ENCODE measurements at regions not wholly inside any gene's neighbourhood (a gene's known extent, or its start where the extent isn't known, plus 50 kb on each side); places are given as distances from the start of the nearest gene placed in this dataset.

DNA sequence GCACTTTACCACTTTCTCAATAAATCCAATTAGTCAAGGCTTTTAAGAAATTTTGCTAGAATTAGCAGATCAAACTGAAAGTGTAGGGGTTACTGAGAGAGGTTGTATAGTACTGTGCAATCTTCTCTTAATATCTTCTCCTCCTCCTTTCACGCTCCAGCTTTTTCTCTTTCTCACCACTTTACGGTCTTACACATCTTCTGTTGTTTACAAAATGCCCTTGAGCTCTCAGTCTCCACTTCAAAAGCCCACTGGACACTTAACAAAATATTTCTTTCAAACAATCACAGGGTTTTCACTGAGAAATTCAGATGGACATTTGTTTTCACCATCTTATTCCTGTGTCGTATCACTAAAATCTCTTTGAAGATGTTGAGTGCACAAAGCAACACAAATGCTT lies 678.2 kb downstream of the ADGRL2 start:
- no peak overlapping the region for H3K4me3 ChIP-seq (ENCODE audit: low read depth, low read length)

DNA sequence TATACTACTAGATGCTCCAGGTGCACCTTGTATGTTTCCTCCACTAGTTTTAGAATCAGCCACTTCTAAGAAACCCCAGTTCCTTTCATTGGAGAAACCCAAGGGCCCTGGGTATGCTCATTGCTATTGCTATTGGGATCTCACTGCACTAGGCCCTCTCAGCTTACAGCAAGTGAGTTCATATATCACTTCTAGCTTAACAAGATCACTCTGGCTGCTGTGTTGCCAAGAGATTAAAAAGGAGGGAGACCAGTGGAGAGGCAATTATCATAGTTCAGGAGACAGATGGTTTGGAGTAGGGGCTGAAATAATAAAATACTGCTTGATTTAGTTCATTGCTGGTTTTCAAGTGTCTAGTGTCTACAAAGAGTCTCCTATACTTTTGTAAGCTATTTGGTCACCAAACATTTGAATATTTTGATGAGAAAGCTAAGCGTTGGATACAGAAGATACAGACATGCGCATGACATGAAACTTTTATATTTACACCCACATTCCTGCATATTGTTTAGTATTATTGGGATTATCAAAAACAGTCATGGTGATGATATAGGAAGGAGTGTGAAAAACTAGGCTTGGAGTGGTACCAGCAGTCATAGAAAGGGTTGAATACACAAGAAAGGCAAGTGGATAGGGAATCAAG lies 671.9 kb downstream of the ADGRL2 start:
- no peak overlapping the region for H3K4me3 ChIP-seq (ENCODE audit: low read depth, low read length)

DNA sequence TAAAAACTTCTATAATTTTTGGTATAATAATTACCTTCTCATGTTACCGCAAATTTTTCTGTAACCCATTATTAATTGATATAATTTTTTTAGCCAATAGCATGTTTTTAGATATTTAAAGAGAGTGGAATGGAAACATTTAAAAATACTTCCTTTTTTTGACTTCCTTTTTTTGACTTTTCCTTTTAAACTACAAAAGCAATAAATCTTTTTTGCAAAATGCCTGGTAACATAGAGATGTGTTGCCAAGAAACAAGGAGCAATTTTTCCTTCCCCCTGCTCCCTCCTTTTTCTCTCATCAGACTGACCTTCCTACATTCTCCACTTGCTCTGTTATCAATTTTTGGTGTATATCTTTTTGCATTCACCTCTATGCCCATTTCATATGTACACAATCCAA lies 666.2 kb downstream of the ADGRL2 start:
- H3K4me3 ChIP-seq (ENCODE audit: low read depth, low read length): no peak overlapping the region

GRCh38 chr1:82466416-82466815 lies 665.7 kb downstream of the ADGRL2 start:
- H3K4me3 ChIP-seq (ENCODE audit: low read depth, low read length): no peak overlapping the region

GRCh38 chr1:82465024-82465423 lies 664.3 kb downstream of the ADGRL2 start:
- no peak overlapping the region for H3K4me3 ChIP-seq (ENCODE audit: low read depth, low read length)

DNA sequence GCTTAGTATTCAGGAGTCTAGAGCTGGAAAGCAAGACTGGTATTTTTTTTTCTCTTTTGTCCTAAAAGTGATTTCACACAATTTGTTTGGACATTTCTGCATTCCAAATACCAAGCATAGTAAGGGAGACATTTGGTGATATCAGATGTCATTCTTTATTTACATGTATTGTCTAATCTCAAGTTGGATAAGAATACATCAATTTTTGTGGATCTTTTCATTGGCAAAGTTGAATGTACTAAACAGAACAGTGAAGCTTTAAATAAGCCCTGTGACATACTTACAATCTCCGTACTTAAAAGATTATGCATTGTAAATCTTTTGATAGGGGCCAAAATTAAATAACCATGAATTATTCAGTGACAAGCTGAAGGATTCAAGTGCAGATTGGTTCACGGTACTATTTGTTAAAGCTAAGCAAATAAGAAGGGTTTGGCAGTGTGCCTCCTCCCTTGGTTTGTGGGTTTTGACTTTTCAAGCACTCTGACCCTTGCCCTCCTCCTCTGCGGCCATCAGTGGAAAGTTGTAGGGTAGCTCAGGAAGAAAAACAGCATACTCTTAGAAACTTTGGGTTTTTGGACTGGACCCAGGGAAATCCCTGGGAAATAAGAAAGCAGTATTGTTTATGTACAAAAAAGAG lies 663.7 kb downstream of the ADGRL2 start:
- no peak overlapping the region for H3K4me3 ChIP-seq (ENCODE audit: low read depth, low read length)

DNA sequence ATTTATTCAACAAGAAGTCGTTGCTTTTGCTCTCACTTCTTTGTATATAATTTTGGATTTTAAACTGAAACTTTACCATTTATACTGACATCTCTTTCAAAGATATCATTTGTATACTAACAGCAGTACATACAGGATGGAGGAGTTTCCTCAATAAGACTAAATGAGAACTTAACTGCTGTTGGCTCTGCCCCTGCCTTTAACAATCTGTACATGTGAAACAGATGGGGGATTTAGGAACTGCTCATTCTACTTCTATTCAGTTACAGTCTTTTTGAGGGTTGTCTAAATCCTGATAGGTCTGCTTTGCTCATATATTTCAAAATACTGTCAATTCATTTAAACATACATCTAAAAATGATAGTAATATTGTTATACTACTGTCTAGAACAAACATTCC lies 663.2 kb downstream of the ADGRL2 start:
- H3K4me3 ChIP-seq (ENCODE audit: low read depth, low read length): no peak overlapping the region

DNA sequence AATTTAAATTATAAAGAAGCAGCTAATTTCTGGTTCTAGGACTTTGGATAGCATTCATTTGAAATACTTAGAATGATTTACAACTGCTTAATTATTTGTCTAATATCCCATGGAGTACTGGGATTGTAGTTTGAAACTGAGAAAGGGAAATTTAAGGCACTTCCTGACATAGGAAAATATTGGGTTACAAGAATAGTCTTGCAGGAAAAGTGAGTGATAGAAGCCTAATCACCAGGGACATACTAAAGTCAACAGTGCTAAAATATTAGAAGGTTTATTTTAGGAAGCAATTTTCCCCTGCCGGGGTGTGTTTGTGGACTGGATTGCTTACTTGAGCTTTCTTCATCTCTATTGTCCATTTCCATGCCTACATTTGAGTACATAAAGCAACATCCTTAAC lies 661.6 kb downstream of the ADGRL2 start:
- H3K4me3 ChIP-seq (ENCODE audit: low read depth, low read length): no peak overlapping the region

DNA sequence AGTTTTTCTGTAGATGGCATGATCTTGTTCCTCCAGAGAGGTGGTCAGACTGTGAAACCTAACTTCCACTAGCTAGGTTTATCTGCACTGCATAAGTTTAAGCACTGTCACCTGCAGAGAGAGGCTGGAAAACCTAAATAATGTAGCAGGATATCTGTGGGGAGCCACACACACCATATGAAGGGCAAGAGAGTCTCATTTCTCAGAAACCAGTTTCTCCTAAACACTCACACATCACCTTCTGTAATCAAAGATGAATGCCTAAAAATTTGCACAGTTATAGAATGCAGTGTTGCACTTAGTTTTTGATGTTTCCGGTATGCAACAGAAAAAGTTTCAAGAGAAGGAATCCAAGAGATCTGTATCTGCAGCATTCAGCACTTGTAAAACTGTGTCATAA lies 654.6 kb downstream of the ADGRL2 start:
- no peak overlapping the region for H3K4me3 ChIP-seq (ENCODE audit: low read depth, low read length)

GRCh38 chr1:82454431-82454830 lies 653.7 kb downstream of the ADGRL2 start:
- no peak overlapping the region for H3K4me3 ChIP-seq (ENCODE audit: low read depth, low read length)

GRCh38 chr1:82453511-82454185 lies 652.9 kb downstream of the ADGRL2 start:
- H3K4me3 ChIP-seq (ENCODE audit: low read depth, low read length): no peak overlapping the region

DNA sequence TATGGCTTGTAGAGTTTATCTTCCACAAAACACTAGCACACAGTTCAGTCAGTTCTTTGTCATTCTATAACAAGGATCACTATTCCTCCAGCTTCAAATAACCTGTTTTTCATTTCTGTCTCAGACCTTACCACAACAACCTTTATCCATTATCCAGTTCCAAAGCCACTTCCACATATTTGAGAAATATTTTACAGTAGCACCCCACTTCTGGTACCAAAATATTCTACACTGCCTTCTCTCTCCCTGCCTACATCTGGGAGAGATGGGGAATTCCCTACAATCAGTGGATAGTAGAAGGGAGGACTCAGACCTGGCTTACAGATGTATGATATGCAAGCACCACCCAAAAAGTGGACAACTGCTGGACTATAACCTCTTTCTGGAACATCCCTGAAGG lies 651.4 kb downstream of the ADGRL2 start:
- no peak overlapping the region for H3K4me3 ChIP-seq (ENCODE audit: low read depth, low read length)

GRCh38 chr1:82451191-82451590 lies 650.5 kb downstream of the ADGRL2 start:
- H3K4me3 ChIP-seq (ENCODE audit: low read depth, low read length): no peak overlapping the region

DNA sequence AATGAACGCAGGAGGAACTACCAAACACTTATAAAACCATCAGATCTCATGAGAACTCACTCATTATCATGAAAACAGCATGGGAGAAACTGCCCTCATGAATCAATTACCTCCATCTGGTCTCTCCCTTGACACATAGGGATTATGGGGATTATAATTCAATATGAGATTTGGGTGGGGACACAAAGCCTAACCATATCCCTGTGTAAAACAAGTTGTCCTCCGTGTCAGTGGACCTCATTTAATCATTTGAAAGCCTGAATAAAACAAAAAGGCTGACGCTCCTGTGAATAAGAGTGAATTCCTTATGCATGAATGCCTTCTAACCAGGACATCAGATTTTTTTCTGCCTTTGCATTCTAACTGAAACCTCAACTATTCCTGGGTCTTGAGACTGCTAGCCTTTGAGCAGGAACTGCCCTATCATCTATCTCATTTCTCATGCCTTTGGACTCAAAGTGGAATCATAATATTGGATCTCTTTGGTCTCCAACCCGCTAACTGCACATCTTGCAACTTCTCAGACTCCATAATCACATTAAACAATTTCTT lies 648.8 kb downstream of the ADGRL2 start:
- no peak overlapping the region for H3K4me3 ChIP-seq (ENCODE audit: low read depth, low read length)

- no peak overlapping the region for H3K4me3 ChIP-seq (ENCODE audit: low read depth, low read length)
Measured at GRCh38 chr1:82446955-82447354, 646.2 kb downstream of the ADGRL2 start.

- H3K4me3 ChIP-seq (ENCODE audit: low read depth, low read length): no peak overlapping the region
Measured at GRCh38 chr1:82446236-82446635, 645.5 kb downstream of the ADGRL2 start.

DNA sequence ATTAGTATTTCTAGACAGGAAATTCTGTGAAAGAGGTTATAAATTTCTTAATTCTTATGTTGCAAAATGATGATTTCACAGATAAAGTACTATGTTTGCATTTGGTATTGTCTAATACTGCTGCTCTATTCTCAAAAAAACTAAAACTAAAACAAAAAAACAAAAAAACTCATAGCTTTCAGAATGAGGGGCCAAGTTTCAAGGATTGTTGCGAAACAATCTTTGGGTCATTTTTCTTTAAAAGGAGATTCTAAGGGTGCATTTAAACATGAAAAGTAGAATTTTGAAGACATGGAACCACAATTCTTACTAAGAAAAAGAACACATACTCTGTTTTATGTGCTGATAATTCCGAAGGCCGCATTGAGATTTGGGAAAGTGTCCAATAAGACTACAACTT lies 645.1 kb downstream of the ADGRL2 start:
- no peak overlapping the region for H3K4me3 ChIP-seq (ENCODE audit: low read depth, low read length)

- no peak overlapping the region for H3K4me3 ChIP-seq (ENCODE audit: low read depth, low read length)
Measured at GRCh38 chr1:82445132-82445531, 644.4 kb downstream of the ADGRL2 start.

- no peak overlapping the region for H3K4me3 ChIP-seq (ENCODE audit: low read depth, low read length)
Measured at GRCh38 chr1:82441402-82441801, 640.7 kb downstream of the ADGRL2 start.

DNA sequence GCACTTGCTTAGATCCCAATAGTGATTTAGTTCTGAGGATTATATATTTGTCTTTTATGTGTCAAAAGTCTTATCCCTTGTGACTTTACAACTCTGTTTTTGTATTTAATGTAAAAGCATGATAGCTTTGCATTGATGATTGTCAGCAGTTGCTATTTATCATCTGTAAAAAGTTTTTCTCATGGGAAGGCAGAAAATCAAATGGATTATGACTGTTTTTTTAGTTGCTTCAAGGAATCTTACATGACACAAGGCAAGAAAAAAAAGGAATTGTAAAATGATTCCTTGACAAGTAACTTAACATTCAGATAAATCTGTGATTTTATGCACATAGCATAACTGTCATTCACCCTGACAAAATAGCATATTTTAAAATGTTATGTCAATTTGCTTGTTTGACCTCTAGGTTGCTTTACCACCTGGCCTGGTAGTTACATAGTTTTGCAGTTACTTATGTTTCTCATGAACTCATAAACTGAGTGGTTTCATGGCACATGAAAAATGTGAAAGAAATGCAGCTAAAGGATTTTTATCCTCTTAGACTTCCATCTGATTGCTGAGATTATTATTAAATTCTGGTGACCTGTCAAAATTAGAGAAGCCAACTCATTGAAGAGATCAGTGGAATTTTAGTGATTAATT lies 622.6 kb downstream of the ADGRL2 start:
- no peak overlapping the region for H3K4me3 ChIP-seq (ENCODE audit: low read depth, low read length)

DNA sequence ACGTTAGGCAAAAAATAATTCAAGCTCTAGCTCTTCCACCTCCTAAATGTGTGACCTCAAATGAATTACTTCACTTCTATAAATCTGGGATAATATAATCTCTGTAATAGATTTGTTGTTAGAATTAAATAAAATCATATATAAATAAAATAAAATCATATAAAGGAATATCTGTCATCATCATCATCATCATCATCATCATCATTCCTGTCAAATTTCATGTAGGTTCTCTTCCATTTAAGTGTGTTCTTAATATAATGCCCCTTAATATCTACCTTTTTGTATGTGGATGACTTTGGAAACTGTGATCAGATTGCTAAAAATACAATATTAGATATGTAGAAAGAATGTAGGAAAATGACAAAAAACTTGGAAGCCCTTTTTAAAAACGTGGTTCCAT lies 621.0 kb downstream of the ADGRL2 start:
- H3K4me3 ChIP-seq (ENCODE audit: low read depth, low read length): no peak overlapping the region

- H3K4me3 ChIP-seq (ENCODE audit: low read depth, low read length): no peak overlapping the region
Measured at GRCh38 chr1:82420584-82420983, 619.9 kb downstream of the ADGRL2 start.
